Stomach (tissue), 4 donors: ENCODE measurements at regions not wholly inside any gene's neighbourhood (a gene's known extent, or its start where the extent isn't known, plus 50 kb on each side); places are given as distances from the start of the nearest gene placed in this dataset.

Experiments used
- CTCF ChIP-seq, 7 experiments: fragments of 450-650 bp in 4 of 7; fragments of 200-600 bp in 3 of 7; sonication (generic) in 3 of 7; IDR thresholded peaks; one replicate each; pipeline ENCODE4 v1.5.1; 2016 to 2019; ENCODE audit warnings: antibody characterized with exemption in 7 of 7, control low read depth in 2 of 7, mild to moderate bottlenecking in 1 of 7
- POLR2A ChIP-seq, 4 donors: fragments of 450-650 bp; IDR thresholded peaks; one replicate each; pipeline ENCODE4 v1.6.1; 2016; ENCODE audit warnings: antibody characterized with exemption in 4 of 4, control low read depth in 2 of 4, mild to moderate bottlenecking in 1 of 4, moderate library complexity in 1 of 4
- POLR2AphosphoS5 ChIP-seq, 3 donors: sonication (generic); formaldehyde crosslinking; IDR thresholded peaks; one replicate each; pipeline ENCODE4 v1.6.1; 2016; ENCODE audit warnings: antibody characterized with exemption in 3 of 3

GRCh38 chr3:102170545-102170944 is 264.3 kb upstream of the ZPLD1 start:
- TF ChIP-seq CTCF (IDR thresholded peaks at IDR 0.05) (no peak), POLR2AphosphoS5 (IDR thresholded peaks at IDR 0.05) (no peak), POLR2A (IDR thresholded peaks at IDR 0.05) (no peak)
